Posterior vena cava (tissue), 2 donors: ENCODE measurements at regions not wholly inside any gene's neighbourhood (a gene's known extent, or its start where the extent isn't known, plus 50 kb on each side); places are given as distances from the start of the nearest gene placed in this dataset.
"Not testable (repeated sequence)": the region's sequence is repeated elsewhere in the genome, so short reads cannot be mapped to it uniquely, and the experiment has no call there.

Experiments
- DNase-seq: peaks from one replicate; pipeline ENCODE4 v3.0.0-alpha.2; 2020; ENCODE audit warnings: low spot score
- intact Hi-C, 2 donors: fragments of 100-400 bp; cut with DNase I; formaldehyde crosslinking; loops; one replicate each; pipeline versions ENCODE4 v1.14.1 to v1.14.2; 2022 to 2023
- donor health status: DM: yes; HTN: yes; CAD: no.
- donor health status: DM: yes; HTN: yes; CAD: no.

DNA sequence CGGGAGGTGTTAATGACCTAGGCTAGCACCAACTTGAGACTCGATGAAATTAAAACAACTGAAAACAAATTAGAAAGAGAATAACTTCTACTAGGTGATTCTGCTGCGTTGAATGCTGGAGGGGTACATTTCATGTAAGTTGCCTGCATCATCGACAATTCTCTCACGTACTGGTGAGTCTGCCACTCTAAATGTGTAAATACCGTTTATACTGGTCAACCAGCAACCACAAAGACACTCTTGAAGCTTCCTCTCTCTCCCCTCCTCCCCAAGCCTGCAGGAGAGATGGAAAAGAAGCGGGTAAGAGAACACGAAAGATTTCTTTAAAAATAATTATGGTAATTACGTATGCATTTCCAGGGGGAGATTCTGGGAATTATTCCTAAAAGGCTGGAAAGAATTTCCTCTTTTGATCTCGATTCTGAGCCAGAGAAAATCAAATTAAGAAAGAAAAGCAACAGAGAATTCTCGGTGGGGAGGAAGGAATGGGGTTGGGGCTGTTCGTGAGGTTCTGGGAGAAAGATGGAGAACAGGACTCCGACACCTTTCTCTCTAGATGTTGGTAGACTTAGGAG, 68.6 kb upstream of the MRTFB start:
- intact Hi-C loops, result loop anchor here in 1 of 2 donors (10.0 kb wide), 1 partner anchor 48 kb away; no protein-coding TSS in a partner anchor
- no peak for DNase-seq

DNA sequence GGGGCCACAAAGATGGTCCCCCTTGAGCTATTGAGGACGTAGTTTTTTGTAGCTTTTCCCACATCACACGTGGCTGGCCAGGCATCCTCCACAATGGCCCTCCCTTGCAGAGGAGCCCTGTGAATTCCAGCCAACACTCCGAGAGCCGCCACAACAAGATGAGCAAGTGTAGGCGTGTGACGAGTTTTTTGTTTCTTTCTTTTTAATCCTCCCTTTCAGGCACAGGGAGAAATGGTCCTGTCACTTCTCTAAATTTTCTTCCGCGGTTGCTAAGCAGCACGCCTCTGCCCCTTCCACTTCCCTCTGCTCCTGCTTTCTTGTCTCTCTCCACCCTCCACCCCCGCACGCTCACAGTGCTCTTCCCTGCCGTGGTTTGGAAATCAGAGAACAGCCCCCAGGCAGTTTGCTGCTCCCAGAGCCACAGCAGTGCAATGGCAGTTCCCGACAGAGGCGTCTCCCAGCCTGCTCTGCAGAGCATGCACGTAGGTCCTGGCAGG, 68.0 kb upstream of the MRTFB start:
- peak; percentile 87 for DNase-seq
- intact Hi-C loops, result loop anchor here in 1 of 2 donors (10.0 kb wide), 1 partner anchor 48 kb away; no protein-coding TSS in a partner anchor

DNA sequence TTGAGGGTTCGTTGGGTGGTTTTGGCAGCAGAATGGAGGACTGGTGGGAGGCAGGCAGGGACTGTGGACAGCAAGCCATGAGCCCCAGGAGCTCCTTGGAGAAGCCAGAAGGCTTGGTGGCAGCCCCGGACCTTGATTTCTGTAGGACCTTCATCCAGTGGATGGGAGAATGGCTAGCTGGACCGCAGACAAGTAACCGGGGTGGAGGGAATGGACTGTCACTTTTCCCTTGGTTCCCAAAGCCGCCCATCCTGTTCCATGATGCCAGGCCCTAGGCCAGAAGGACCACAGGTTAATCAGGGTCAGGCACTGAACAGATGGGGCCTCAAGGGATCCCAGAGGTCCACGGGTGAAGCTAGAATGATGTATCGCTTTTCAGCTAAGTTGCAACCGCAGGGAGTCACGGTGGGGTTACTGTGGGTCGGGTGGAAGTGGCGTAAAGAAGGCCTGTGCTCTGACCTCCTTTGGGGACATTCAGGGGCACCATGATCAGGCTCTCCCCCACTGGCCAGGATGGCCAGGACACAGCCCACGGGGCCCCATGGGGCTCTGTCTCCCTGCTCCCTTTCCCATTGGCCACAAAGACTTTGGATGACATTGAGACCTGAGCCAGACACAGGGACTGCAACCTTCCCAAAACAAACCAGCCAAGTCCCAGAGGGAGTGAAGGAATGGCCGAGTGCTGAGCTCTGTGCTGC, 66.9 kb upstream of the MRTFB start:
- intact Hi-C loops, result loop anchor here in 1 of 2 donors (10.0 kb wide), 1 partner anchor 49 kb away; no protein-coding TSS in a partner anchor
- DNase-seq, result no peak

DNA sequence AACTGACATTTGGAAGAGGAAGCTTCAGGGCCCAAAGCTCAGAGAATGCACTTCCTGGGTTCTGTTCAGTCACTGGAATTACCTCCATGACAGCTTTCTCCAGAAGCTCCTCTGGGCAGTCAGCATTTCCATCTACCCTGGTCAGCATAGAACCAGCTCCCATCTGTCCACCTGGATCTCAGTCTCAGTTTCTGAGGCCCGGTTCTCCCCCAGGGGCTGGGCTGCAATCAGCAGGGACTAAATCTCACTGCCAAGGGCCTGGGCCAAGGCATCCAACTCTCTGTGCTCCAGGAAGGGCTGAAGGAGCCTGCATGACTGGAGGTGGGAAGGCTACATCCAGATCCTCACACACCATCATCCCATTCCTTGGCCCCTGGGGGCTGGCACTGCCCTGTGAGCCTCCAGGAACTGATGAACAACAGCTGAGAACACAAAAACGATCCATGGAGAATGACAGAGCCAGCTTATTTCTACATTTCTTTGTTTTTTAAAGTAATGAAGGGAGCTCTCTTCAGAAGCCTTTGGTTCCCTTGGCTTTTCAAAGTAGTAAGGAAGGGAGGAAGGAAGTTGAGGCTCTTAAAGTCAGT, 66.3 kb upstream of the MRTFB start:
- DNase-seq, result no peak
- intact Hi-C loops, result loop anchor here in 1 of 2 donors (10.0 kb wide), 1 partner anchor 50 kb away; no protein-coding TSS in a partner anchor

DNA sequence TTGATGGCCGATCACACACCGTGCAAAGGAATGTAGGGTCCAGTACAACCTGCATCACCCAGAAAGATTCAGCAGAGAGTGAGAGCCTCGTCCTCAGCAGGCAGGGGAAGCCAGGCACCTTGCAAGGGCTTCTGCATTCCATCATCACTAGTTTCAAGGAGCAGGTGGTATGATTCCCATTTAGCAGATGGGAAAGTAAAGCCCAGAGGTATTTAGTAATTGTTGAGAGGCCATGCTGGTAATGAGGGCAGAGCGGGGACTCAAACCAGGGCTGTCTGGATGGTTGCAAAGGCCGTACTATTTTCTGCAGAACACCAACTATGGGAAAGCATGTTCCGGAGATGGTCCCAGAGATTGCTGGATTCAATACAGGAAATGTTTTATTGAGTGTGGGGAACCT, 65.8 kb upstream of the MRTFB start:
- DNase-seq, result no peak
- intact Hi-C loops, result loop anchor here in 1 of 2 donors (10.0 kb wide), 1 partner anchor 51 kb away; no protein-coding TSS in a partner anchor

DNA sequence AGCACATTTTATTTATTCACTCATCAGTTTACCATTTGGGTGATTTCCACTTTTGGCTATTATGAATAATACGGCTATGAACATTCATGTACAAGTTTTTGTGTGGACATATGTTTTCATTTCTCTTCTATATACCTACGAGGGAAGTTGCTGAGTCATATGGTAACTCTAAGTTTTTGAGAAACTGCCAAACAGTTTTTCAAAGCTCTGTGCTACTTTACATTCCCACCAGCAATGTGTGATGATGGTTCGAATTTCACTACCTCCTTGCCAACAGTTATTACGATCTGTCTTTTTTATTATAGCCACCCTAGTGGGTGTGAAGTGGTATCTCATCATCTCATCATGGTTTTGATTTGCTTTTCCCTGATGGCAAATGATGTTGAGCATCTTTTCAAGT, 63.7 kb upstream of the MRTFB start:
- no peak for DNase-seq
- intact Hi-C loops, result loop anchor here in 1 of 2 donors (10.0 kb wide), 1 partner anchor 53 kb away; no protein-coding TSS in a partner anchor

DNA sequence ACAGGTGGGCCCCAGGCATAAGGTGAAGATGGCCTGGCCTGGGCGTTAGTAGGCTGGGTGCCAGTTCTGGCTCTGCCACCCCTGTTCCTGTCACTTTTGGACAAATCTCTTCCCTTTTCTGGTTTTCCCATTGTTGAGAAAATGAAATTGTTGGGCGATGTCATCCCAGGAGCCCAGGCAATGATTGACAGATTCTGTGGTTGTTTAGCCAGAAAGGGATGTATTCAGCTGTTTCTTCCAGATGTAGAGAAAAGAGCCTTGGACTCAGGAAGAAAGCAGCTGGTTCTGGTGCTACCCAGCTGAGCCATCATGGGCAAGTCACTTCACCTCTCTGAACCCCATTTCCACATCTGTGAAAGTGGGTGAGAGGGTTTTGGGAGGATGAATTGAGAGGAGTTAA, 60.1 kb upstream of the MRTFB start:
- intact Hi-C loops, result loop anchor here in 1 of 2 donors (10.0 kb wide), 1 partner anchor 54 kb away; no protein-coding TSS in a partner anchor
- no peak for DNase-seq

DNA sequence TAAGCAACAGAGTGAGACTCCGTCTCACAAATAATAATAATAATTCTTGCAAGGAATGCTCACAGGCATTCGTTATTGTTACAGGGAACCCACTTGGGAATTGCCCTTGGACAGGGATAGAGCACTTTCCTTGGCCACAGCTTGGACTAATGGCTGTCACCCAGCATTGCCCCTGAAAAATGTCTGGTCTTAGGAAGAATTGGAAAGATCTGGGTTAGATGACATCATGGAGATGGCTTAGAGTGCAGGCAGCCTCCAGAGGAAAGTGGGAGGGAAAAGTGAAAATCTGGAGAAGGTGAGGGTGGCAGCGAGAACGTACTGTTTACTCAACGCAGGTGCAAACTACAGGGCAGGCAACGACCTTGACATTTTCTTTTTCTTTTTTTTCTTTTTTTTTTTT, 59.3 kb upstream of the MRTFB start:
- DNase-seq, result no peak
- intact Hi-C loops, result loop anchor here in 1 of 2 donors (10.0 kb wide), 1 partner anchor 53 kb away; no protein-coding TSS in a partner anchor

DNA sequence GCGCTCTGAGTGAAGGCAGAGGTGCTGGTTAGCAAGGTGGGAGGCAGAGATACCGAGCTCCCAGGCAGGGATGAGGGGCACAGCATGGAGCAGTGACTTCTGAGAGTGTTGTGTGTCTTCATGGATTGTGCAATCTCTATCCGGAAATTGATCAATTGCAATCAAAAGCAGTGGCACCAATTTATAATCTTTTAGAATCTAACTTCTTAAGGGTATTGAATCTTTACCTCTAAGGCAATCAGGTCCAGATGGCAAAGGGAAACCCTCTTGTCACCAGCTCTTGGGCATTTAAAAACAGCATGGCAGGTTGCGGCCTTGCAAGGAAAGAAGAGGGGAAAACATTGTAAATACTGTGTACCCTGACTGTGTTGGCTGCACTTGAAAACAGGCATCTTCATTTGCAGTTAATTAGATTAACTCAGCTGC, 58.0 kb upstream of the MRTFB start:
- intact Hi-C loops, result loop anchor here in 1 of 2 donors (10.0 kb wide), 1 partner anchor 52 kb away; no protein-coding TSS in a partner anchor
- no peak for DNase-seq

DNA sequence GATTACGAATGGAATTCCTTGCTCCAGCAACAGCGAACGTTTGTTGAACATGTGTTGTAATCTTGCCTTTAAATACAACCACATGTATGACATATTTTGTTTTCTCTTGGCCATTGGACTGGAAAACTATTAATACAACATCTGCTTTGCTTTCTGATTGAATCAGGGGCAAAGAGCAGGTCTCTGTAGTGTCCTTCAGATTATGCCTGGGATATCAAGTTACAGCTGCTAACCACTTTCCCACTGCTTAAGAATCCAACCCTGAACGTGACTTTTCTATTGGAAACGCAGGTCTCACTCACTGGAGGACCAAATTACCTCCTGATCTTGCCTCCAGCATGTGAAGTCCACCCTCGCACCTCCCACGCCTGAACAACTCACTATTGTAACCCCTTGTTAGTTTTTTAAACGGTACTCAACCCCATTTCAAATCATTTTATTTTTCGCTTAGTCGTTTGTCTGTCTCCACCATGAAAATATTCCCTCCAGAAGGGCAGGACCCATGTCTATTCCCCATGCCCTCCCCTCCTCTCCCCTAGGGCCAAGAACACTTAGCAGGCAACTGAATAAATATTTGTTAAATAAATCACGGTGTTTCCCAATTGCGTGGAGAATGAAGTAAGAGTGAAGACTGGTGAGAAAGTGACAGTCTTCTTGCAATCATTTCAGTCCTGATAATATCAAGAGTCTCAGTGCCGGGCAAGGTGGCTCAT, 57.4 kb upstream of the MRTFB start:
- no peak for DNase-seq

DNA sequence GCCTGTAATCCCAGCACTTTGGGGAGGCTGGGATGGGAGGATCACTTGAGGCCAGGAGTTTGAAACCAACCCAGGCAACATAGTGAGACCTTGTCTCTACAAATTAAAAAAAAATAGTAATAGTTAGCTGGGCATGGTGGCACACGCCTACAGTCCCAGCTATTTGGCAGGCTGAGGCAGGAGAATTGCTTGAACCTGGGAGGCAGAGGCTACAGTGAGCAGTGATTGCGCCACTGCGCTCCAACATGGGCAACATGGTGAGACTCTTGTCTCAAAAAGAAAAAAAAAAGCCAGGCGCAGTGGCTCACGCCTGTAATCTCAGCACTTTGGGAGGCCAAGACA, 56.9 kb upstream of the MRTFB start:
- intact Hi-C loops, result loop anchor here in 1 of 2 donors (1.0 to 10.0 kb wide), 2 partner anchors 16 to 51 kb away; no protein-coding TSS in a partner anchor
- no peak for DNase-seq

More for the DNA sequence above, 57.4 kb upstream of the MRTFB start:
- intact Hi-C loops, result loop anchor here in 1 of 2 donors (1.0 to 10.0 kb wide), 2 partner anchors 17 to 51 kb away; no protein-coding TSS in a partner anchor

DNA sequence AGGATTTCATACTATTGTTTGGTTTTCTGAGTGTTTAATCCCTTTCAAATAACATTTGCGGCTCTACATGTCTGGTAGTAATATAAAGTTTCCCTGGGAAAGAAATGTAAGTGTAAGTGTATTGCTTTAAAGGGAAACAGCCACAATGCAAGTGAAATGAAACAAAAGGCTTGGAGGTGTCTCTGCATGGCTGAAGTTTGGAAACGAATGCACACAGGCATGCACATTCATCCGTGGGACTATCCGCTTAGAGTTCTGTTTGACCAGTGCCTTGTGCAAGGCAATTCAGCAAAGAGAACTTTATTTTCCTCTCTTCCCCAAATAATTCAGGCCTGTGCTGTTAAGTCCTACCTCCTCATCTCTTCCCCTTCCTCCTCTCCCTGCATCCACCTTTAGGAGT, 56.1 kb upstream of the MRTFB start:
- intact Hi-C loops, result loop anchor here in 1 of 2 donors (10.0 kb wide), 1 partner anchor 50 kb away; no protein-coding TSS in a partner anchor
- DNase-seq, result no peak

DNA sequence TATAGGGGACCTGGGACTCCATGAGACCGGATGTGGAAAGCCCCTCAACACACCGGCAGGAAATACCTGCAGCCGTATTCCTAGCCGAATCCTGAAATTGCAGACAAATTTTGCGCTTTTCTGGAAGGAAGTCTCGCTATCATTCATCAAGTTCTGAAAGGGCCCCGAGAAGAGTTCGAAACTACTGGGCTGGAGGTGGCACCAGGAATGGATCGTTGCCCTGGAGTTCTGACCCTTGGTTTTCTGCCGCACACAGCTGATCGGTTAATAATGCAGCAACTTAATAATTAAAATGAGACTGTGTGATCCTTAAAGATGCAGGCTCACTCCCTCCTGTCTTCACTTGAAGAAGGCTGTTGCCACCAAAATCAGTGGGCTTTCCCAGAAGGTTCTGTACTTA, 55.7 kb upstream of the MRTFB start:
- no peak for DNase-seq
- intact Hi-C loops, result loop anchor here in 1 of 2 donors (10.0 kb wide), 1 partner anchor 49 kb away; no protein-coding TSS in a partner anchor

DNA sequence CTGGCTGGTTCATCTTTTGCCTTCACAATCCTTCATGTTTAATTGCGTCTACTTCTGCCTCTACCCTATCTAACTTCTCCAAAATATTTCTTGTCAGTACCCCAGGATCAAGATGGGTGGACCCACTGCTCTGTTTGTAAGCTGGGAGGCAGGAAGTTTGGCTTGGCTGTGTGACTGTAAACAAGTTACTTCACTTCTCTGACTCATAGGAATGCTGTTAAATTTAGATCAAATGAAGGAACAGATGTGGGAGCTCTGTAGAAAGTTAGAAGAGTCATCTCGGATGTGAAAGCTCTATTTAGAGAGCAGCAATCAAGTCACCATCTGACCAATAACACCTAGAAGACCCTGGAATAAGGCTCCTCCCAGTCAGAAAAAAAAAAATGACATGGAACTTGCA, 55.2 kb upstream of the MRTFB start:
- DNase-seq, result no peak
- intact Hi-C loops, result loop anchor here in 1 of 2 donors (10.0 kb wide), 1 partner anchor 49 kb away; no protein-coding TSS in a partner anchor

DNA sequence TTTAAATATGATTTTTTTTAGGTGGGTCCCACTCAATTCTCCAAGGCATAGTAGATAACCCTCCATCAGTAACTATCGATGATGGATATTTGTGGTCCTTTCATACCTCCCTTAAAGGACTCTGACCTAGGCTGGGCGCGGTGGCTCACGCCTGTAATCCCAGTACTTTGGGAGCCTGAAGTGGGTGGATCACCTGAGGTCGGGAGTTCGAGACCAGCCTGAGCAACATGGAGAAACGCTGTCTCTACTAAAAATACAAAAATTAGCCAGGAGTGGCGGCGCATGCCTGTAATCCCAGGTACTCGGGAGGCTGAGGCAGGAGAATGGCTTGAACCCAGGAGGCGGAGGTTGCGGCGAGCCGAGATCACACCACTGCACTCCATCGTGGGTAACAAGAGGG, 54.8 kb upstream of the MRTFB start:
- intact Hi-C loops, result loop anchor here in 1 of 2 donors (10.0 kb wide), 1 partner anchor 48 kb away; no protein-coding TSS in a partner anchor
- not testable (repeated sequence) for DNase-seq

DNA sequence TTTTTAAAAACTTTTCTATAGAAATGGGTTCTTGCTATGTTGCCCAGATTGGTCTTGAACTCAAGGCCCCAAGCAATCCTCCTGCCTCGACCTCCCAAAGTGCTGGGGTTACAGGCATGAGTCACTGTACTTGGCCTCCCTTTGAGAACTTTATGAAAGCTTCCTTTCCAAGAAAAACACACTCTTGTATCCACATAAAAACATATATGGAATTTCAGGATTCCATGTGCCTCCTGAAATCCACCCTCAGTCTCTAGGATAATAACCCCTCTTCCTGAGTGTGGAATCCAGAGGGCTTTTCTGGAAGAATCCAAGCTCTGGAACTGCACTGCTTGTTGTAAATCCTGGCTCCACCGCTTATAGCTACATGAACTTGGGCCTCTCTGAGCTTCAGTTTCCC, 53.2 kb upstream of the MRTFB start:
- DNase-seq, result no peak
- intact Hi-C loops, result loop anchor here in 1 of 2 donors (10.0 kb wide), 1 partner anchor 47 kb away; no protein-coding TSS in a partner anchor

DNA sequence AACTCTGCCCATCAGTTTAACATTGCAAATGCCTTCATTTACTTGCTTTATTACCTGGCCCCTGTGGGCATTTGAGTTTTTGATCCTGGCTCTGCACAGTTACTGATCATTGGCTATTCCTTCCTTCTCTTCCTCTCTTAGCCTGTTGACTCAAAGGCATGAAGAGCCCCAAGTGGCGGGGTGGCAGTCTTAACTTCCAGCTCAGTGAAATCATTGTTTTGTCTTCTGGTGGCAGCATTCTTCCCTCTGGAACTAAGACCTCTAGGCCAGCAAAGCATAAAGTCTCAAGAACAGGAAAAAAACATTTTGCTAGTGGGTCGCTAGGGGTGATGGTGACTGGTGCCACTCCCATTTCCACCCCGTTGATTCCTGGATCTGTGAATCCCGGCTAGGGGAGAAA, 52.3 kb upstream of the MRTFB start:
- DNase-seq, result no peak
- intact Hi-C loops, result loop anchor here in 1 of 2 donors (10.0 kb wide), 1 partner anchor 46 kb away; no protein-coding TSS in a partner anchor

DNA sequence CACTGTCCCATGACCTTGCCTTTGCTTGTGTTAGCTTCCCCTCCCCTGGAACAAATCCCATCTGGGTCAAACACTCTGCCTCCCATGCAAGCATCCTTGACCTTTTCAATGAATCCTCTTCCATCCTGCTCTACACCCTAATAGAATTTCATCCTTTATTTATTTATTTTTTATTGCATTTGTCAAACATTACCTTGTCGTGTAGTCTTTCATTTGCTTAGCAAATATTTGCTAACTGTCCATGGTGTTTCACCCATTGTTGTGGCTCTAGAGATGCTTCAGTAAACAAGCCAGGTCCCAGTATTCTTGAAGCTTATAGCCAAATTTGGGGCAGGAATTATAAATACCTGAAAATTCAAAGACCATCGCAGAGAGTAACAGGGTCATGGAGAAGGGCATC, 51.0 kb upstream of the MRTFB start:
- no peak for DNase-seq
- intact Hi-C loops, result no loop called here
